ENCODE measurements at regions not wholly inside any gene's neighbourhood (a gene's known extent, or its start where the extent isn't known, plus 50 kb on each side); places are given as distances from the start of the nearest gene placed in this dataset.
A peak's percentile ranks its signal among the peaks of the same experiment; 100 is the strongest.

GRCh38 chr12:124726596-124727263 lies 136.9 kb downstream of the SCARB1 start:
- Histone ChIP-seq H3K36me3 (ENCODE audit: control insufficient read depth in 2 of 2, insufficient read depth in 2 of 2, low read length in 2 of 2) (no peaks in the 10 kb centered on the region), H3K9ac (ENCODE audit: low read depth in 1 of 2, low read length in 2 of 2) (no peak overlapping the region), H3K4me1 (ENCODE audit: control insufficient read depth in 2 of 2, insufficient read depth in 2 of 2, low read length in 2 of 2) (no peaks in the 10 kb centered on the region), H3K9me3 (ENCODE audit: control insufficient read depth in 2 of 2, low read length in 2 of 2) (no peaks in the 10 kb centered on the region), H3K27me3 (ENCODE audit: control insufficient read depth in 2 of 2, insufficient read depth in 2 of 2, low read length in 2 of 2) (no peaks in the 10 kb centered on the region), H3K4me3 (ENCODE audit: low read length in 2 of 2) (no peak overlapping the region), H3K27ac (ENCODE audit: low read depth in 2 of 2, low read length in 2 of 2) (peak overlapping the region; percentile 32 to 52)

DNA sequence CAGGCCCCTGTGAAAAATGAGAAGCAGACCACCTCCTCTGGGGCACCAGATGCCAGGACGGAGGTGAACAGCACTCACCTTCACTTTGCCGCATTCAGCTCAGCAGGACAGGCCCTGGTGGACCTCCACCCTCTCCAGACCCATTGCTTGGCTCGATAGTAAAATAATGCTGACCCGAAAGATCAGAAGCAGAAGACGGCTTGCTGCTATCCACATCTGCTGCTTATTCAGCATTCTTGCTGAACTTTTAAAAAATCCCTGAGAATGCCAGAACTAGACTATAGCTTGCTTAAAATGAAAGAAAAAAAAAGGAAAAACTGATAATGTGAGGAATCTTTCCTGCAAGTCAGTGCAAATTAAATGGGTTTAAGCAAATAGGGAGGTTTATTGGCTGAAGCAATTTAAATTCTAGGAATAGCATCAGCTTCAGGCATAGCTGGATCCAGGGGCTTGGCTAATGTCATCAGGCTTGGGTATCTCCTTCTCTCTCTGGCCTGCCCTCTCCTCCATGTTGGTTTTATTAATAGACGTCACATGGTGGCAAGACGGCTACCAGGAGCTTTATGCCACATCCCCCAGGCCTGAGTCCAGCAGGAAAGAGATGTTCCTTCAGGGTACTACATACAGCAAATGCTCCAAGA lies 137.9 kb downstream of the SCARB1 start:
- Histone ChIP-seq H3K9me3 (ENCODE audit: control insufficient read depth in 2 of 2, low read length in 2 of 2) (no peaks in the 10 kb centered on the region), H3K9ac (ENCODE audit: low read depth in 1 of 2, low read length in 2 of 2) (no peak overlapping the region), H3K27me3 (ENCODE audit: control insufficient read depth in 2 of 2, insufficient read depth in 2 of 2, low read length in 2 of 2) (no peaks in the 10 kb centered on the region), H3K27ac (ENCODE audit: low read depth in 2 of 2, low read length in 2 of 2) (peak overlapping the region; percentile 32 to 52), H3K4me3 (ENCODE audit: low read length in 2 of 2) (no peak overlapping the region), H3K4me1 (ENCODE audit: control insufficient read depth in 2 of 2, insufficient read depth in 2 of 2, low read length in 2 of 2) (no peaks in the 10 kb centered on the region), H3K36me3 (ENCODE audit: control insufficient read depth in 2 of 2, insufficient read depth in 2 of 2, low read length in 2 of 2) (no peaks in the 10 kb centered on the region)

DNA sequence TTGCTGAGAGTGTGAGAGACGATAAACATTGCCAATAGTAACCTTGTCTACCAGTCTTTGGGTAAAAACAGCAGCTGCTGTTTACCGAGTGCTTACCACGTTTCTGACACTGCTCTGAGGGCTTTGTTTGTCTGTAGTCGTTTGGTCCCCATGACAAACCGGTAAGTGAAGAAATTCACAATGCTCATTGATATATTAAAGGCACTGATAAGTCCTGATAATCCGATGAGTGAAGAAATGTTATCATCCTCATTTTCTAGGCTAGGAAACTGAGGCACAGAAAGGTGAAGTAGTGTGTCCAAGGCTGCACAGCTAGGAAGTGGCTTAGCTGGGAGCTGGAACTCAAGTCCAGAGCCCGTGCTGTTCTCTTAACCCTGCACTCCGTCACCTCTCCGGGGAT lies 138.6 kb downstream of the SCARB1 start:
- Histone ChIP-seq H3K4me3 (ENCODE audit: low read length in 2 of 2) (no peak overlapping the region), H3K9ac (ENCODE audit: low read depth in 1 of 2, low read length in 2 of 2) (no peak overlapping the region), H3K27ac (ENCODE audit: low read depth in 2 of 2, low read length in 2 of 2) (peak overlapping the region in 1 of 2 donors; percentile 19), H3K4me1 (ENCODE audit: control insufficient read depth in 2 of 2, insufficient read depth in 2 of 2, low read length in 2 of 2) (no peaks in the 10 kb centered on the region), H3K9me3 (ENCODE audit: control insufficient read depth in 2 of 2, low read length in 2 of 2) (no peaks in the 10 kb centered on the region), H3K36me3 (ENCODE audit: control insufficient read depth in 2 of 2, insufficient read depth in 2 of 2, low read length in 2 of 2) (no peaks in the 10 kb centered on the region), H3K27me3 (ENCODE audit: control insufficient read depth in 2 of 2, insufficient read depth in 2 of 2, low read length in 2 of 2) (no peaks in the 10 kb centered on the region)

GRCh38 chr12:124722878-124723277 lies 140.8 kb downstream of the SCARB1 start:
- Histone ChIP-seq H3K9ac (ENCODE audit: low read depth in 1 of 2, low read length in 2 of 2) (no peak overlapping the region), H3K36me3 (ENCODE audit: control insufficient read depth in 2 of 2, insufficient read depth in 2 of 2, low read length in 2 of 2) (no peaks in the 10 kb centered on the region), H3K27me3 (ENCODE audit: control insufficient read depth in 2 of 2, insufficient read depth in 2 of 2, low read length in 2 of 2) (no peaks in the 10 kb centered on the region), H3K9me3 (ENCODE audit: control insufficient read depth in 2 of 2, low read length in 2 of 2) (no peaks in the 10 kb centered on the region), H3K27ac (ENCODE audit: low read depth in 2 of 2, low read length in 2 of 2) (no peak overlapping the region), H3K4me1 (ENCODE audit: control insufficient read depth in 2 of 2, insufficient read depth in 2 of 2, low read length in 2 of 2) (no peaks in the 10 kb centered on the region), H3K4me3 (ENCODE audit: low read length in 2 of 2) (no peak overlapping the region)

GRCh38 chr12:124721501-124722162 lies 142.0 kb downstream of the SCARB1 start:
- Histone ChIP-seq H3K27me3 (ENCODE audit: control insufficient read depth in 2 of 2, insufficient read depth in 2 of 2, low read length in 2 of 2) (no peaks in the 10 kb centered on the region), H3K9me3 (ENCODE audit: control insufficient read depth in 2 of 2, low read length in 2 of 2) (no peaks in the 10 kb centered on the region), H3K36me3 (ENCODE audit: control insufficient read depth in 2 of 2, insufficient read depth in 2 of 2, low read length in 2 of 2) (no peaks in the 10 kb centered on the region), H3K27ac (ENCODE audit: low read depth in 2 of 2, low read length in 2 of 2) (no peak overlapping the region), H3K4me1 (ENCODE audit: control insufficient read depth in 2 of 2, insufficient read depth in 2 of 2, low read length in 2 of 2) (no peaks in the 10 kb centered on the region), H3K9ac (ENCODE audit: low read depth in 1 of 2, low read length in 2 of 2) (no peak overlapping the region), H3K4me3 (ENCODE audit: low read length in 2 of 2) (no peak overlapping the region)

DNA sequence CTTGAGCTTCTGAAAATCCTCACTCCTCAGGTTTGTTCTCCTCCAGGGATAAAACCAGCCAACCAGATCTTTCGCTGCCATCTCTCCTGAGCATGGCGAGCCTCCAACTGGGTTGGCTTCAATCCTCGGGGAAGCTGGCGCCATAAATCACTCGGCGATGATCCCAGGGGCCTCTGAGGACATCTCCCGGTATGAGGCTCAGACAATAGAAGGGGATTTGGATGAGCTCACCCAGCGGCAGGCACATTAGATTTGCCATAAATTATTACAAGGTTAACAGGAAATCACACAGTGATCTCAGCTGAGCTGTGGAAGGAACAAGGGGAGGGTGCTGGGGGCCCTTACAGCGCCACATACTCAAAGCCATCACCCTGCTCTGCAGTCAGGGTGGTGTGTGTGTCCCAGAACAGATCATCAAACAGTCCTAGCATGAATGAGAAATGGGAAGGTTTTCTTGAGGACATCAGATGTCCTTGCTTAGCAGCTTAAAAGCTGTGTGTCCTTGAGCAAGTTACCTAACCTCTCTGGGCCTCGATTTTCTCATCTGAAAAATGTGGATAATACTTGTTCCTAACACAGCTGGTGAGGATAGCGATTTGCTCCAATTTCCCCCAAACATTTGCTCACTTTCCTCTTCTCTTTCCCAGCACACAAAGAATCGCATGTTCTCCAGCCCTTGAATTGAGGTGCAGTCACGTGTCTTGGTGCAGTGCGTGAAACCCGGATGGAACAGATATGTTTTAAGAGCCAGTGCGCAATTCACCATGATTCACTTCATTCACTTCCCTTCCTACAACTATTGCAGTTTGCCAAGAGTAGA lies 142.8 kb downstream of the SCARB1 start:
- H3K4me3 ChIP-seq (ENCODE audit: low read length in 2 of 2), result no peak overlapping the region
- H3K9ac ChIP-seq (ENCODE audit: low read depth in 1 of 2, low read length in 2 of 2), result no peak overlapping the region
- no peaks in the 10 kb centered on the region for H3K9me3 ChIP-seq (ENCODE audit: control insufficient read depth in 2 of 2, low read length in 2 of 2)
- no peaks in the 10 kb centered on the region for H3K27me3 ChIP-seq (ENCODE audit: control insufficient read depth in 2 of 2, insufficient read depth in 2 of 2, low read length in 2 of 2)
- no peaks in the 10 kb centered on the region for H3K36me3 ChIP-seq (ENCODE audit: control insufficient read depth in 2 of 2, insufficient read depth in 2 of 2, low read length in 2 of 2)
- no peaks in the 10 kb centered on the region for H3K4me1 ChIP-seq (ENCODE audit: control insufficient read depth in 2 of 2, insufficient read depth in 2 of 2, low read length in 2 of 2)
- no peak overlapping the region for H3K27ac ChIP-seq (ENCODE audit: low read depth in 2 of 2, low read length in 2 of 2)

- no peak overlapping the region for H3K4me3 ChIP-seq (ENCODE audit: low read length in 2 of 2)
- H3K27ac ChIP-seq (ENCODE audit: low read depth in 2 of 2, low read length in 2 of 2), result peak overlapping the region in 1 of 2 donors; percentile 6
- no peak overlapping the region for H3K9ac ChIP-seq (ENCODE audit: low read depth in 1 of 2, low read length in 2 of 2)
- H3K27me3 ChIP-seq (ENCODE audit: control insufficient read depth in 2 of 2, insufficient read depth in 2 of 2, low read length in 2 of 2), result no peaks in the 10 kb centered on the region
- peaks cover 0 to 3% of the 10 kb centered on the region in 2 donors for H3K4me1 ChIP-seq (ENCODE audit: control insufficient read depth in 2 of 2, insufficient read depth in 2 of 2, low read length in 2 of 2)
- H3K9me3 ChIP-seq (ENCODE audit: control insufficient read depth in 2 of 2, low read length in 2 of 2), result no peaks in the 10 kb centered on the region
- H3K36me3 ChIP-seq (ENCODE audit: control insufficient read depth in 2 of 2, insufficient read depth in 2 of 2, low read length in 2 of 2), result no peaks in the 10 kb centered on the region
Observed at GRCh38 chr12:124720004-124720680, 143.5 kb downstream of the SCARB1 start.

GRCh38 chr12:124719231-124719630 lies 144.4 kb downstream of the SCARB1 start:
- H3K9me3 ChIP-seq (ENCODE audit: control insufficient read depth in 2 of 2, low read length in 2 of 2), result no peaks in the 10 kb centered on the region
- H3K4me3 ChIP-seq (ENCODE audit: low read length in 2 of 2), result no peak overlapping the region
- H3K4me1 ChIP-seq (ENCODE audit: control insufficient read depth in 2 of 2, insufficient read depth in 2 of 2, low read length in 2 of 2), result peaks cover 0 to 3% of the 10 kb centered on the region in 2 donors
- H3K27me3 ChIP-seq (ENCODE audit: control insufficient read depth in 2 of 2, insufficient read depth in 2 of 2, low read length in 2 of 2), result no peaks in the 10 kb centered on the region
- no peak overlapping the region for H3K9ac ChIP-seq (ENCODE audit: low read depth in 1 of 2, low read length in 2 of 2)
- no peak overlapping the region for H3K27ac ChIP-seq (ENCODE audit: low read depth in 2 of 2, low read length in 2 of 2)
- H3K36me3 ChIP-seq (ENCODE audit: control insufficient read depth in 2 of 2, insufficient read depth in 2 of 2, low read length in 2 of 2), result no peaks in the 10 kb centered on the region

- no peaks in the 10 kb centered on the region for H3K36me3 ChIP-seq (ENCODE audit: control insufficient read depth in 2 of 2, insufficient read depth in 2 of 2, low read length in 2 of 2)
- peaks cover under 1 to 8% of the 10 kb centered on the region in 2 donors for H3K4me1 ChIP-seq (ENCODE audit: control insufficient read depth in 2 of 2, insufficient read depth in 2 of 2, low read length in 2 of 2)
- H3K9ac ChIP-seq (ENCODE audit: low read depth in 1 of 2, low read length in 2 of 2), result no peak overlapping the region
Observed at GRCh38 chr12:124718458-124718857, 145.2 kb downstream of the SCARB1 start.

More at GRCh38 chr12:124718458-124718857, 145.2 kb downstream of the SCARB1 start:
- Histone ChIP-seq H3K9me3 (ENCODE audit: control insufficient read depth in 2 of 2, low read length in 2 of 2) (no peaks in the 10 kb centered on the region), H3K27me3 (ENCODE audit: control insufficient read depth in 2 of 2, insufficient read depth in 2 of 2, low read length in 2 of 2) (no peaks in the 10 kb centered on the region), H3K27ac (ENCODE audit: low read depth in 2 of 2, low read length in 2 of 2) (no peak overlapping the region), H3K4me3 (ENCODE audit: low read length in 2 of 2) (no peak overlapping the region)
